H9 (cell line): ENCODE measurements at regions not wholly inside any gene's neighbourhood (a gene's known extent, or its start where the extent isn't known, plus 50 kb on each side); places are given as distances from the start of the nearest gene placed in this dataset.

ENCODE experiments used
- DNase-seq: peaks from one replicate; pipeline ENCODE4 v3.0.0-alpha.2; 2017
- H2AFZ ChIP-seq: one replicate; pipeline ENCODE4 v1.6.1; 2013; ENCODE audit warnings: mild to moderate bottlenecking, low read length, control low read depth, moderate library complexity
- H2AK5ac ChIP-seq: 2 replicates; pipeline ENCODE4 v1.6.1; 2013; ENCODE audit warnings: low read length, control low read depth, mixed read lengths; ENCODE audit not compliant: insufficient read length
- H2BK120ac ChIP-seq: one replicate; pipeline ENCODE4 v1.6.1; 2013; ENCODE audit warnings: low read depth, mild to moderate bottlenecking, low read length, control low read depth, inconsistent platforms; ENCODE audit not compliant: poor library complexity, severe bottlenecking
- H2BK12ac ChIP-seq: 2 replicates; pipeline ENCODE4 v1.6.1; 2013; ENCODE audit warnings: low read length, control low read depth, mixed read lengths, low read depth; ENCODE audit not compliant: insufficient read length
- H2BK15ac ChIP-seq: 2 replicates; pipeline ENCODE4 v1.6.1; 2013; ENCODE audit warnings: low read depth, low read length, control low read depth
- H2BK20ac ChIP-seq: one replicate; pipeline ENCODE4 v1.6.1; 2013; ENCODE audit warnings: low read depth, mild to moderate bottlenecking, low read length, control low read depth, inconsistent platforms; ENCODE audit not compliant: poor library complexity, severe bottlenecking
- H2BK5ac ChIP-seq: 2 replicates; pipeline ENCODE4 v1.6.1; 2013; ENCODE audit warnings: low read length, control low read depth, mixed read lengths; ENCODE audit not compliant: insufficient read length
- H3K14ac ChIP-seq: 2 replicates; pipeline ENCODE4 v1.6.1; 2013; ENCODE audit warnings: low read length, control low read depth; ENCODE audit not compliant: insufficient read depth
- H3K18ac ChIP-seq: 2 replicates; pipeline ENCODE4 v1.6.1; 2013; ENCODE audit warnings: low read depth, mild to moderate bottlenecking, mixed read lengths, low read length, control low read depth; ENCODE audit not compliant: insufficient read length
- H3K23ac ChIP-seq: 2 replicates; pipeline ENCODE4 v1.6.1; 2013; ENCODE audit warnings: low read length, control low read depth, mixed read lengths, low read depth; ENCODE audit not compliant: insufficient read length
- H3K23me2 ChIP-seq: 2 replicates; pipeline ENCODE4 v1.6.1; 2013; ENCODE audit warnings: low read depth, mild to moderate bottlenecking, mixed read lengths, low read length, control low read depth; ENCODE audit not compliant: insufficient read length, poor library complexity, severe bottlenecking
- H3K27ac ChIP-seq: 2 replicates; pipeline ENCODE4 v1.5.1; 2013; ENCODE audit warnings: low read length, control low read depth, mixed read lengths, low read depth; ENCODE audit not compliant: insufficient read length
- H3K27me3 ChIP-seq: 2 replicates; pipeline ENCODE4 v1.6.1; 2013; ENCODE audit warnings: low read length, control low read depth, inconsistent platforms; ENCODE audit not compliant: insufficient read depth
- H3K4ac ChIP-seq: 2 replicates; pipeline ENCODE4 v1.6.1; 2013; ENCODE audit warnings: low read depth, mild to moderate bottlenecking, control low read depth, inconsistent platforms, low read length, moderate library complexity
- H3K4me1 ChIP-seq: 2 replicates; pipeline ENCODE4 v1.6.1; 2013; ENCODE audit warnings: low read length, control low read depth, inconsistent platforms; ENCODE audit not compliant: insufficient read depth
- H3K4me2 ChIP-seq: 2 replicates; pipeline ENCODE4 v1.6.1; 2013; ENCODE audit warnings: low read length, control low read depth, mixed read lengths; ENCODE audit not compliant: insufficient read length, insufficient read depth
- H3K56ac ChIP-seq: 2 replicates; pipeline ENCODE4 v1.6.1; 2013; ENCODE audit warnings: low read depth, mild to moderate bottlenecking, mixed read lengths, low read length, control low read depth; ENCODE audit not compliant: insufficient read length
- H3K79me1 ChIP-seq: 2 replicates; pipeline ENCODE4 v1.6.1; 2013; ENCODE audit warnings: low read depth, mild to moderate bottlenecking, moderate library complexity, low read length, control low read depth, inconsistent platforms; ENCODE audit not compliant: insufficient read depth, poor library complexity, severe bottlenecking
- H3K79me2 ChIP-seq: 2 replicates; pipeline ENCODE4 v1.6.1; 2013; ENCODE audit warnings: low read length, control low read depth, inconsistent platforms; ENCODE audit not compliant: insufficient read depth
- H3K9ac ChIP-seq: 2 replicates; pipeline ENCODE4 v1.6.1; 2013; ENCODE audit warnings: low read length, control low read depth, mixed read lengths; ENCODE audit not compliant: insufficient read length; ENCODE audit errors: extremely low read depth
- H3K9me3 ChIP-seq: one replicate; pipeline ENCODE4 v1.6.1; 2013; ENCODE audit warnings: low read depth, low read length, inconsistent platforms; ENCODE audit not compliant: control insufficient read depth
- H3T11ph ChIP-seq: one replicate; pipeline ENCODE4 v1.6.1; 2013; ENCODE audit warnings: mild to moderate bottlenecking, low read length, control low read depth, inconsistent platforms
- H4K20me1 ChIP-seq: one replicate; pipeline ENCODE4 v1.6.1; 2013; ENCODE audit not compliant: control insufficient read depth, insufficient read length, insufficient read depth
- H4K5ac ChIP-seq: 2 replicates; pipeline ENCODE4 v1.6.1; 2013; ENCODE audit warnings: low read depth, mild to moderate bottlenecking, mixed read lengths, low read length, control low read depth; ENCODE audit not compliant: insufficient read length
- H4K8ac ChIP-seq: replicated peaks from 2 replicates; pipeline ENCODE4 v1.6.1; 2013; ENCODE audit warnings: low read length, control low read depth, mixed read lengths, low read depth; ENCODE audit not compliant: insufficient read length
- H4K91ac ChIP-seq: 2 replicates; pipeline ENCODE4 v1.6.1; 2013; ENCODE audit warnings: low read depth, mild to moderate bottlenecking, moderate library complexity, mixed read lengths, low read length, control low read depth; ENCODE audit not compliant: insufficient read length
- H3K27ac Mint-ChIP-seq, 3 experiments: 2 replicates in 2 of 3; 3 replicates in 1 of 3; pipeline ENCODE4 v1.8.0; 2020 to 2021; ENCODE audit warnings: mixed read lengths in 3 of 3, mild to moderate bottlenecking in 1 of 3, moderate library complexity in 1 of 3
- H3K27me3 Mint-ChIP-seq: 2 replicates; pipeline ENCODE4 v1.8.0; 2021; ENCODE audit warnings: low read depth, mild to moderate bottlenecking, moderate library complexity, mixed read lengths
- H3K36me3 Mint-ChIP-seq, 3 experiments: 2 replicates in 2 of 3; 3 replicates in 1 of 3; pipeline ENCODE4 v1.8.0; 2020 to 2021; ENCODE audit warnings: low read depth in 3 of 3, mixed read lengths in 3 of 3; ENCODE audit not compliant: insufficient read depth in 1 of 3
- H3K4me1 Mint-ChIP-seq, 2 experiments: 2 replicates each; pipeline ENCODE4 v1.8.0; 2020; ENCODE audit warnings: mixed read lengths in 2 of 2
- H3K4me3 Mint-ChIP-seq, 2 experiments: 2 replicates in 1 of 2; 3 replicates in 1 of 2; pipeline ENCODE4 v1.8.0; 2020 to 2021; ENCODE audit warnings: mild to moderate bottlenecking in 2 of 2, mixed read lengths in 2 of 2, moderate library complexity in 1 of 2
- H3K9me3 Mint-ChIP-seq, 2 experiments: 2 replicates in 1 of 2; 3 replicates in 1 of 2; pipeline ENCODE4 v1.8.0; 2020; ENCODE audit warnings: mild to moderate bottlenecking in 2 of 2, mixed read lengths in 2 of 2, moderate library complexity in 1 of 2
- CTCF ChIP-seq: fragments of 200-600 bp; sonication (generic); conservative IDR thresholded peaks from 3 replicates; pipeline ENCODE4 v1.8.0; 2021; ENCODE audit warnings: antibody characterized with exemption, mild to moderate bottlenecking
- WGBS: extraction: QIAGEN DNeasy Blood & Tissue Kit; methylation state at CpG from one replicate; pipeline ENCODE4 v1.1.7; 2013; ENCODE audit warnings: missing lambda C conversion rate, low lambda C conversion rate, mixed read lengths; ENCODE audit not compliant: insufficient read length; ENCODE audit errors: extremely low coverage; 5-methylcytosine and 5-hydroxymethylcytosine counted together

DNA sequence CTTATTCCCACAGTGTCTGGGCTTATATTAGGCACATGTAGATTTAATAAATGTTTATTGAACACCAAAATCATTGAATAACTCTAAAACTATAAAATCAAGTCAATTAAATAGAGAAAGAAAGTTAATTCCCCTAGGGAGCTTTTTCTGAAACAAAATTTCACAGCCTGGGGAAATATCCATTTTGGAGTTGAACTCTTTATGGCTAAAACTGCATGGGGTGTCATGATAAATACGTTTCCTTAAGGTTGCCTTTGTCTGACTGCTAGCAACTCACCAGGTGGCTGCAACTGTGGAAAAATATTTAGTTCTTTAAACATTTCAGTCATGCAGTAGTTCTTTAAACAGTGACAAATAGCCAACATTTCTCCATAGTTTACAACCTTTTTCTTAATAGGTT, 496.1 kb downstream of the LRRIQ3 start:
- no peak for TF ChIP-seq CTCF
- Histone ChIP-seq H2BK5ac (no peak overlapping the region), H3T11ph (no peak overlapping the region), H3K9ac (no peak overlapping the region), H3K4me2 (no peak overlapping the region), H3K27ac (no peak overlapping the region), H2BK20ac (no peak overlapping the region), H3K4me1 (no peaks in the 10 kb centered on the region), H3K18ac (no peak overlapping the region), H2BK120ac (no peak overlapping the region), H3K14ac (no peak overlapping the region), H4K20me1 (no peaks in the 10 kb centered on the region), H3K27me3 (no peaks in the 10 kb centered on the region), H3K23ac (no peak overlapping the region), H2BK15ac (no peak overlapping the region), H3K56ac (no peak overlapping the region), H3K4ac (no peak overlapping the region), H4K5ac (no peak overlapping the region), H2AK5ac (no peak overlapping the region), H3K9me3 (no peaks in the 10 kb centered on the region), H2AFZ (no peak overlapping the region), H3K23me2 (no peaks in the 10 kb centered on the region), H2BK12ac (no peak overlapping the region), H4K8ac (no peak overlapping the region), H3K79me2 (no peaks in the 10 kb centered on the region), H3K79me1 (no peaks in the 10 kb centered on the region), H4K91ac (no peak overlapping the region)
- no peak overlapping the region for H3K4me3 Mint-ChIP-seq
- H3K36me3 Mint-ChIP-seq, result no peaks in the 10 kb centered on the region
- no peak for DNase-seq
- no peaks in the 10 kb centered on the region for H3K9me3 Mint-ChIP-seq
- WGBS, result no CpG with 5 or more reads among the region's 1 CpG
- H3K27ac Mint-ChIP-seq, result no peak overlapping the region
- peaks cover 0 to 2% of the 10 kb centered on the region in 2 experiments; a peak in 1 of 4 replicates for H3K4me1 Mint-ChIP-seq
- H3K27me3 Mint-ChIP-seq, result no peaks in the 10 kb centered on the region
